GM12878 (cell line): ENCODE measurements at regions not wholly inside any gene's neighbourhood (a gene's known extent, or its start where the extent isn't known, plus 50 kb on each side); places are given as distances from the start of the nearest gene placed in this dataset.
"Not testable (repeated sequence)": the region's sequence is repeated elsewhere in the genome, so short reads cannot be mapped to it uniquely, and the experiment has no call there.

Experiments
- ATAC-seq: fragments of 200-7000 bp; cut with Tn5 transposase; 3 replicates; pipeline ENCODE4 v1.9.1; 2020; ENCODE audit warnings: mild to moderate bottlenecking, moderate library complexity
- BruUV-seq: library from RNA; stranded (reverse); fragments of 400-500 nt; replicated peaks from 2 replicates; lab custom pipeline; 2021; lab: Mats Ljungman, UMichigan
- CTCF ChIA-PET: fragments of 300-600 bp; sonication (Branson Sonifier 250); formaldehyde crosslinking; extraction: SDS; loops from one replicate; lab custom pipeline; 2021; ENCODE audit warnings: inconsistent platforms; lab: Yijun Ruan, JAX
- POLR2A ChIA-PET: fragments of 350-600 bp; formaldehyde crosslinking; extraction: SDS; loops from one replicate; lab custom pipeline; 2021; ENCODE audit warnings: inconsistent platforms; lab: Charles Lee
- RAD21 ChIA-PET: fragments of 300-600 bp; sonication (Branson Sonifier 250); formaldehyde crosslinking; loops from one replicate; lab custom pipeline; 2023; ENCODE audit warnings: antibody characterized with exemption; ENCODE audit not compliant: unreplicated experiment; lab: Charles Lee
- SMC1A ChIA-PET: fragments of 300-600 bp; sonication (Branson Sonifier 250); formaldehyde crosslinking; loops from one replicate; lab custom pipeline; 2023; ENCODE audit not compliant: unreplicated experiment, uncharacterized antibody; lab: Charles Lee
- DNase-seq: peaks from one replicate; pipeline ENCODE4 v3.0.0-alpha.2; 2011; ENCODE audit warnings: low read depth, low spot score
- FAIRE-seq: peaks from 3 replicates; lab custom pipeline; 2011; peaks lifted over from hg19 to GRCh38; lab: Jason Lieb, UNC
- H2AFZ ChIP-seq: 2 replicates; pipeline ENCODE4 v1.6.0; 2011; ENCODE audit warnings: low read depth, low read length, control low read depth; ENCODE audit not compliant: control insufficient read depth
- H3K27ac ChIP-seq: 2 replicates; pipeline ENCODE4 v1.5.1; 2011; ENCODE audit warnings: control low read depth; ENCODE audit not compliant: control insufficient read depth, insufficient read depth
- H3K27me3 ChIP-seq, 2 experiments: replicated peaks in 1 of 2; 2 replicates each; pipeline versions ENCODE4 v1.6.0 to v1.6.1; 2011; ENCODE audit warnings: low read length in 1 of 2; ENCODE audit not compliant: control insufficient read depth in 2 of 2, insufficient read depth in 2 of 2
- H3K36me3 ChIP-seq, 2 experiments: 2 replicates each; pipeline ENCODE4 v1.5.1; 2011; ENCODE audit warnings: low read length in 1 of 2; ENCODE audit not compliant: control insufficient read depth in 2 of 2, insufficient read depth in 2 of 2
- H3K4me1 ChIP-seq: 2 replicates; pipeline ENCODE4 v1.6.1; 2011; ENCODE audit warnings: mild to moderate bottlenecking, low read length, moderate library complexity, mixed read lengths; ENCODE audit not compliant: control insufficient read depth, insufficient read depth
- H3K4me2 ChIP-seq: 2 replicates; pipeline ENCODE4 v1.6.0; 2011; ENCODE audit warnings: control low read depth; ENCODE audit not compliant: control insufficient read depth, insufficient read depth
- H3K4me3 ChIP-seq: fragments of 200-600 bp; sonication (generic); 2 replicates; pipeline ENCODE4 v1.5.1; 2016
- H3K79me2 ChIP-seq: 2 replicates; pipeline ENCODE4 v1.6.0; 2011; ENCODE audit warnings: low read length; ENCODE audit not compliant: control insufficient read depth, insufficient read depth
- H3K9ac ChIP-seq: 2 replicates; pipeline ENCODE4 v1.8.0; 2011; ENCODE audit warnings: low read length, control low read depth, mixed read lengths; ENCODE audit not compliant: control insufficient read depth, insufficient read depth
- H3K9me3 ChIP-seq: replicated peaks from 3 replicates; pipeline ENCODE4 v1.5.1; 2011; ENCODE audit warnings: mild to moderate bottlenecking, low read length; ENCODE audit not compliant: control insufficient read depth, insufficient read depth
- H4K20me1 ChIP-seq: 2 replicates; pipeline ENCODE4 v1.6.0; 2011; ENCODE audit not compliant: control insufficient read depth, insufficient read depth
- MTA2 ChIP-seq: fragments of 450-650 bp; IDR thresholded peaks from 2 replicates; pipeline ENCODE4 v1.6.1; 2016; ENCODE audit warnings: low read depth, mild to moderate bottlenecking, moderate library complexity
- WGBS: methylation state at CpG from one replicate; pipeline ENCODE4 v1.1.6; 2016; ENCODE audit warnings: low lambda C conversion rate; ENCODE audit not compliant: insufficient replicate concordance, insufficient coverage; ENCODE audit errors: missing lambda C conversion rate; 5-methylcytosine and 5-hydroxymethylcytosine counted together
- in situ Hi-C: fragments of 300-500 bp; cut with MboI; formaldehyde crosslinking; loops from 9 replicates; pipeline ENCODE4 v1.14.3; 2018; ENCODE audit warnings: mixed read lengths
- intact Hi-C: fragments of 100-400 bp; cut with micrococcal nuclease; formaldehyde crosslinking; loops from one replicate; pipeline ENCODE4 v1.14.2; 2022; ENCODE audit not compliant: unreplicated experiment

- Histone ChIP-seq H4K20me1 (no peaks in the 10 kb centered on the region), H3K36me3 (no peaks in the 10 kb centered on the region), H3K4me2 (no peak overlapping the region), H2AFZ (no peak overlapping the region), H3K79me2 (no peaks in the 10 kb centered on the region), H3K27me3 (no peaks in the 10 kb centered on the region; a peak in 1 of 4 replicates), H3K4me1 (no peaks in the 10 kb centered on the region), H3K9me3 (no peaks in the 10 kb centered on the region)
- ATAC-seq, result no peak
- intact Hi-C loops, result no loop called here
- POLR2A ChIA-PET, result no interaction called here
- FAIRE-seq, result no peak
- RAD21 ChIA-PET, result no interaction called here
- no peak for TF ChIP-seq MTA2
- TF ChIP-seq, all 136 proteins: peak for 0
- in situ Hi-C loops, result no loop called here
- no peak overlapping the region for H3K27ac ChIP-seq
- no peak overlapping the region for H3K9ac ChIP-seq
- BruUV-seq, result no TSS peak
- H3K4me3 ChIP-seq, result no peak overlapping the region
- SMC1A ChIA-PET, result no interaction called here
- no peak for DNase-seq
- CTCF ChIA-PET, result no interaction called here
Observed at GRCh38 chr17:63224644-63225043, 221.5 kb downstream of the CYB561 start.

GRCh38 chr17:63226720-63227119, 219.4 kb downstream of the CYB561 start:
- CTCF ChIA-PET, in situ Hi-C loops, H3K4me3 ChIP-seq, RAD21 ChIA-PET, H3K9me3 ChIP-seq, FAIRE-seq, ATAC-seq, H4K20me1 ChIP-seq, H3K27ac ChIP-seq, SMC1A ChIA-PET, H3K79me2 ChIP-seq, H2AFZ ChIP-seq, H3K9ac ChIP-seq, DNase-seq, BruUV-seq, H3K36me3 ChIP-seq, H3K4me2 ChIP-seq, intact Hi-C loops, POLR2A ChIA-PET, H3K4me1 ChIP-seq, H3K27me3 ChIP-seq: not testable (repeated sequence)

GRCh38 chr17:63231015-63231620, 215.0 kb downstream of the CYB561 start:
- FAIRE-seq, intact Hi-C loops, H3K4me1 ChIP-seq, H3K36me3 ChIP-seq, H4K20me1 ChIP-seq, BruUV-seq, RAD21 ChIA-PET, H3K79me2 ChIP-seq, H2AFZ ChIP-seq, in situ Hi-C loops, H3K9ac ChIP-seq, CTCF ChIA-PET, H3K9me3 ChIP-seq, H3K27ac ChIP-seq, POLR2A ChIA-PET, ATAC-seq, DNase-seq, H3K4me3 ChIP-seq, H3K27me3 ChIP-seq, H3K4me2 ChIP-seq: not testable (repeated sequence)
- SMC1A ChIA-PET, result interaction anchor here (1.5 kb wide), 1 partner anchor 17 kb away, joined by 3 read pairs; no protein-coding TSS in a partner anchor
- 0% methylated on average over 2 of the region's 2 CpGs for WGBS
